ENCODE measurements at regions not wholly inside any gene's neighbourhood (a gene's known extent, or its start where the extent isn't known, plus 50 kb on each side); places are given as distances from the start of the nearest gene placed in this dataset.

DNA sequence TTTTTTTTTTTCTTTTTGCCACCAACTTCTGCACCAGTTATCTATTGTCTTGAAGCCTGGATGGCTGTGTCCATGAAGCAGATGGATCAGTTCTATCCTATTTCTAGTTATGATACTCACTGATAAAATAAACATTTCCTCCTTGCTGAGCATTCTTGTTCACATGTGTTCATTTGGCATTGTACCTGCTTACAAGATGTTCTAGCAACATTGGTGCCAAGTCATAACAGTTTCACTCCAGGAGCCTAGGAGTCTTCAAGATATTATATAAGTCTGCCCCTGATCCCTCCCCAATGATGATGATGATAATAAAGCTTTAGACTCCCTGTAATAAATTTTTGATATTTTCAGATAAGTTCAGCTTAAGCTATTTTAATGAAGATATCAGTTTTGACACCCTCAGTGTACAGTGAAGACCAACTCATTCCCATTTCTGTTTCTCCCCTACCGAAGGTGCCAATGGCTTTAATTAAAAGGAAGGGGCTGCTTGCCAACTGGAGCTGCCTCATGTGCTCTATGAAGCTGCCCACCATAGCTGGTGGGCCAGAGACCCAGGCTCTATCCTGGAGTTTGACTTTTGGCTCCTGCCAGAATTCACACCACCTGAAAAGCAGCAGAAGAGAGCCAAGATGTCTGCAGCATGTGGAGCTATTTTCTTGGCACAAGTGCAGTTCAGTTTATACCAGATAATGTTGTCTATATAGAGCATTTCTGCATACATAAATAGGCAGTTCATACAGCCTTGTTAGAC, 265.4 kb upstream of the TET2 start:
- no peak for DNase-seq (ENCODE audit: low spot score)
- Histone ChIP-seq H3K4me3 (no peak overlapping the region), H3K9me3 (no peaks in the 10 kb centered on the region), H3K27ac (no peak overlapping the region), H3K36me3 (no peaks in the 10 kb centered on the region), H3K4me1 (no peaks in the 10 kb centered on the region), H3K27me3 (no peaks in the 10 kb centered on the region)
- TF ChIP-seq, protein P1, sequence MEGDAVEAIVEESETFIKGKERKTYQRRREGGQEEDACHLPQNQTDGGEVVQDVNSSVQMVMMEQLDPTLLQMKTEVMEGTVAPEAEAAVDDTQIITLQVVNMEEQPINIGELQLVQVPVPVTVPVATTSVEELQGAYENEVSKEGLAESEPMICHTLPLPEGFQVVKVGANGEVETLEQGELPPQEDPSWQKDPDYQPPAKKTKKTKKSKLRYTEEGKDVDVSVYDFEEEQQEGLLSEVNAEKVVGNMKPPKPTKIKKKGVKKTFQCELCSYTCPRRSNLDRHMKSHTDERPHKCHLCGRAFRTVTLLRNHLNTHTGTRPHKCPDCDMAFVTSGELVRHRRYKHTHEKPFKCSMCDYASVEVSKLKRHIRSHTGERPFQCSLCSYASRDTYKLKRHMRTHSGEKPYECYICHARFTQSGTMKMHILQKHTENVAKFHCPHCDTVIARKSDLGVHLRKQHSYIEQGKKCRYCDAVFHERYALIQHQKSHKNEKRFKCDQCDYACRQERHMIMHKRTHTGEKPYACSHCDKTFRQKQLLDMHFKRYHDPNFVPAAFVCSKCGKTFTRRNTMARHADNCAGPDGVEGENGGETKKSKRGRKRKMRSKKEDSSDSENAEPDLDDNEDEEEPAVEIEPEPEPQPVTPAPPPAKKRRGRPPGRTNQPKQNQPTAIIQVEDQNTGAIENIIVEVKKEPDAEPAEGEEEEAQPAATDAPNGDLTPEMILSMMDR (IDR thresholded peaks at IDR 0.05): no peak

DNA sequence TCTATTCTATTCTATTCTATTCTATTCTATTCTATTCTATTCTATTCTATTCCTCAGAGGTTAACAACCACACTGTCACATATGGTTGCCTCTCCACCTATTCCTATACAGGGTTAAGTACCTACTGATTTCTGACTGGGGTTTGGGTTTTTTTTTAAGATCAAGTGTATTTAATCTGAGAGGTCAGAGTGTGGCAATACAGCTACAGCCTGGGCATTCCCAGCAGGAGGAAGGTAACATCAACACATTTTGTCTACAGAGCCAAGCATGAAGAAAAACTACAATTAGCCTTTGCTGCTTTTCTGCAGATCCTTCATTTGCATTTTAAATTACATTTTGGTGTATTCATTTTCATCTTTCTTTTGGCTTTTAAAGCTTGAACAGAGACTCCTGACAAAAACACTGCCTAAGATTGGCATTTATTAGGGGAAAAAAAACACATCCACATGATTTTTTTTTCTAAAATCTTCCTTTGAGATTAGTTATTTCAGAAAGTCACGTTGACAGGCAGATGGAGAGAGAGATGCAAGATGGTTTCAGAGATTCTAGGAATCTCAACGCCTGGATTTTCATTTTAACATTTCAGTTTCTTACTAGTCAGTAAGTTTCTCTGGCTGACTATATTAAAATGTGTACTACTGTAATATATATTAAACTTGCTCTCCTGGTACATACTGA, 255.9 kb upstream of the TET2 start:
- no peak overlapping the region for H3K4me3 ChIP-seq
- TF ChIP-seq, protein P1 (IDR thresholded peaks at IDR 0.05): no peak
- no peak overlapping the region for H3K27ac ChIP-seq
- H3K27me3 ChIP-seq: no peaks in the 10 kb centered on the region
- H3K9me3 ChIP-seq: no peaks in the 10 kb centered on the region
- H3K36me3 ChIP-seq: no peaks in the 10 kb centered on the region
- H3K4me1 ChIP-seq: no peaks in the 10 kb centered on the region
- DNase-seq (ENCODE audit: low spot score): no peak

DNA sequence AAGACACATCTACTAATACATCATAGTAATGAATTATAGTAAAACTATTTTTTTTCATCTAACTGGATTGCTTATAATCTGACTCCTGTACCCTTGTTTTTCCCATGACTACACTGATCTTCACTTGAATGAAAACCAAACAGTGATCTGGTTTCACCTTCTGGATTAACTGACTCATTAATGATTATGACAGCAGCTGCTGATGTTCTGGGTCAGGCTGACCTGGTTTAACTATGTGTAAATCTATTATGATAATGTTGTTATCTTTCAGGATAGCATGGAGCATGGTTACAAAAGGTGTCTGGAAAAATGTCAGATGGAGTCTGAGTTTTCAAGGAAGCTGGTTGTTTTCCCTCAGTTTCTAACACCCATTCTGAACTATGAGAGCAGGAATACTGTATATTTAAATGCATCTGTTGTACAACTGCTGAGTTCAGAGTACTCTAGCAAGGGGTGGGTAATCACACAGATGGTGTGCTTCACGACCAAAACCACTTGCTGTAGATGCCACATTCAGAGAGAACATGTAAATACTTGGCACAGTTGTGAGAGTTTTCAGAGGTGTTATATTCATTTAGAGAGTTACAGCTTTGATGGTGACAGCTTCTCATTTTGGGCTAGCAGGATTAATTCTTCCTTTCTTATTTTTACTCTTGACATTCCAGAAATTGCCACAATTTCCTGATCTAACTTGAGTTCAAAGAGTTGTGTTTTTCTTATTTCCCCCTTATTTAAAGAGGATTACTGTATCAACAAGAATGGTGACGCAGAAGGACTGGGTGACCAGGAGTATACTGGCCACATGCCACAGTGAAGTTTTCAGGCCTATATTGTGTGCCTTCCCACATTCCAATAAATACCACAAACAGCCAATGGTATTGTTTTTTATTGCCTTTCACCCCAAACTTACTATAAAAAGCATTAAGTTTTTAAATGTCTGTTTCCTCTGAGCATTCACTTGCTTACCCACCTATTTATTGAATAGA, 249.7 kb upstream of the TET2 start:
- H3K27ac ChIP-seq: no peak overlapping the region

DNA sequence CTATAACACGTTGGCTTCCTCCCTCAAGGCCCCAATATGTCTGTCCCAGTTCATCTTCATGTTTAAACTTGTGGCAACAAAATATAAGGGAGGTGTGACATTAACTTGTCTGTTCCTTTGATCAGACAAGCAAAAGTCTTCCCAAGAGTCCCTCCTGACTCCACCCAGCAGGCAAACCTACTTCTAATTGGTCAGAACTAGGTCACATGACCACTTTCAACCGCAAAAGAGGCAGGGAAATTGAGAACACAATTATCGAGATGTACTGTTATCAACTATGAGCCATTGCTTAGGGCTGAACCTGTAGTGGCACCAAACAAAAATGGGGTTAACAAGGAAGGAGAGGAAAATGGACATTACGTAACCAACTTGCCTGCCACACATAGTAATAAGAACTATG, 246.8 kb upstream of the TET2 start:
- Histone ChIP-seq H3K4me3 (no peak overlapping the region), H3K36me3 (no peaks in the 10 kb centered on the region), H3K27me3 (no peaks in the 10 kb centered on the region), H3K4me1 (no peaks in the 10 kb centered on the region), H3K9me3 (no peaks in the 10 kb centered on the region), H3K27ac (no peak overlapping the region)
- TF ChIP-seq, protein P1 (IDR thresholded peaks at IDR 0.05): no peak
- DNase-seq (ENCODE audit: low spot score): no peak

More for the DNA sequence above, 249.7 kb upstream of the TET2 start:
- no peaks in the 10 kb centered on the region for H3K36me3 ChIP-seq
- H3K27me3 ChIP-seq: no peaks in the 10 kb centered on the region
- no peak for DNase-seq (ENCODE audit: low spot score)
- TF ChIP-seq, protein P1 (IDR thresholded peaks at IDR 0.05): no peak
- H3K4me3 ChIP-seq: no peak overlapping the region
- no peaks in the 10 kb centered on the region for H3K9me3 ChIP-seq
- no peaks in the 10 kb centered on the region for H3K4me1 ChIP-seq

DNA sequence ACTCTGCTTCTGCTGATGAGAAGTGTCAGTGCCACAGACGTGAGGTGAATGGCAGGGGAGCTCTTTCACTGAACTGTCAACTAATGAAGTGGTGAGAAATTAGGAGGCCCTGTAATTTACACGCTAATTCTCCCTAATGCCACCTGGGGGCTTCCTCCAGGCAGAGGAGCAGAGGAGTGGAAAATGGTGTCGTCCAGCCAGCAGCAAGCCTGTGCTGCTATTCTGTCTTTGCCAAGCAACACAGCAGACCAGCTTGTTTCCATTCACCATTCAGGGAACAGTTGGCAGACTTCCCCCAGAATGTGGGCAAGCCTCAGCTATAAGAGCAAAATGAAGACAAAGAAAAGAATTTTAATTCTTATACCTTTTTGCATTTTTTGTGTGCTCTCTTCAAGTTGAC, 245.2 kb upstream of the TET2 start:
- Histone ChIP-seq H3K9me3 (no peaks in the 10 kb centered on the region), H3K4me3 (no peak overlapping the region), H3K36me3 (no peaks in the 10 kb centered on the region), H3K4me1 (no peaks in the 10 kb centered on the region), H3K27me3 (no peaks in the 10 kb centered on the region), H3K27ac (no peak overlapping the region)
- TF ChIP-seq, protein P1 (IDR thresholded peaks at IDR 0.05): no peak
- no peak for DNase-seq (ENCODE audit: low spot score)

Data from right atrium auricular region (tissue), 2 donors.